GM19240 (cell line): ENCODE measurements at regions not wholly inside any gene's neighbourhood (a gene's known extent, or its start where the extent isn't known, plus 50 kb on each side); places are given as distances from the start of the nearest gene placed in this dataset.
A peak's percentile ranks its signal among the peaks of the same experiment; 100 is the strongest.
"Not testable (repeated sequence)": the region's sequence is repeated elsewhere in the genome, so short reads cannot be mapped to it uniquely, and the experiment has no call there.

Experiments
- DNase-seq: peaks from one replicate; pipeline ENCODE4 v3.0.0; 2011; ENCODE audit warnings: low spot score; ENCODE audit not compliant: insufficient read length

- no peak for DNase-seq
These were observed 314.8 kb downstream of the ZNF536 start for GRCh38 chr19:30686826-30687566.

DNA sequence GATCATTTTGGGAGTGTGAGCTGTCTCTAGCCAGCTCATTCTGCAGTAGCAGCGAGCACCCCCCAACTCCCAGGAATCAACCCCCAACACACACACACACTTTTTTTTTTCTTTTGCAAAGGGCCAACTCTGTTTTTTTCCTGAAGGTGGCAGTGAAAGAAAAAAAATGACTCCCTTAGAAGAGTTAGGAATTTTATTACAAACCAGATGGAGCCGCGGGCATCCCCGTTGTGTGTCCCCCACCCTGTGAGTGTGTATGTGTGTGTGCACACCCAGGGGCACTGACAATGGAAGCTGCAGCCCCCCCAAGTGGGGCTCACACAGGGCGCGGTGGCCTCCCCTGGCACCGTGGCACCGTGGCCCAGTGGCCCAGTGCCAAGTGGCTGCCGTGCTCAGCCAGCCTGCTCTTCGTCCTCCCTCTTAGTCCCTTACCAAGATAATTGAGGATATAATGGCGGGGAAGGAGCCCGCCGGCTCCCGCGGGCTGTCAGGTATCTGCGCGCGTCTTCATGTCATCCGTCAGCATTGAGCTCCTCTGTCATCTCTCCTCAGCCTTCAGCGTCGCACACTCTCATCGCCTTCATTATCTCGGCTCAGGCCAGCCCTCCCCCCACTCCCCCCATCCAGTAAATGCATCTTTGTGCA lies 314.1 kb downstream of the ZNF536 start:
- DNase-seq: no peak

GRCh38 chr19:30685426-30686000 lies 313.3 kb downstream of the ZNF536 start:
- no peak for DNase-seq

GRCh38 chr19:30684613-30685012 lies 312.4 kb downstream of the ZNF536 start:
- no peak for DNase-seq

DNA sequence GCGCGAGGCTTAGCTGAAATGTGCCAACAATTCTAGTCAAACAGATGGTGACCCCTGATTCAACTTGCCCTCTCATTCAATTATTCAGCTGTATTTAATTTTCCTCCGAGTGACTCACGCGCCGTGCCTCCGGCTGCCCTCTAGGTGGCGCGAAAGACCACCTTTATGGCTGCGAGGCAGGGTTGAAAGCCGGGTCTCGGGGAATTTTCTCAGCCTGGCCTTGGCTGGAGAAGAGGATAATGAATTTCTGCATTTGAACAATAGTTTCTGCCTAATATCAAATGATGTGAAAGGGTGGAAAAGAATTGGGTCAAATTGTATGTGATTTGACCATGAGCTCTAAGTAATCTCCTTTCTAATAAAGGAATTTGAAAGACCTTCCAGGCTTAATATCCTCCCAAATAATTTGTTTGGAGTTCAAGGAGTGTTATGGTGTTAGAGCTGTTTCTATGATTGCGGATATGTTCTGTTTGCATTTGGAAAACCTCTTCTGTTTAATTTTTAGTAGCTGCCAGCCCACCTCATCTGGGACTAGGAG lies 310.9 kb downstream of the ZNF536 start:
- DNase-seq: peak; percentile 55

- DNase-seq: no peak
These were observed 310.2 kb downstream of the ZNF536 start for GRCh38 chr19:30682146-30682998.

GRCh38 chr19:30681162-30682100 lies 309.2 kb downstream of the ZNF536 start:
- no peak for DNase-seq

GRCh38 chr19:30680399-30680798 lies 308.2 kb downstream of the ZNF536 start:
- DNase-seq: not testable (repeated sequence)

DNA sequence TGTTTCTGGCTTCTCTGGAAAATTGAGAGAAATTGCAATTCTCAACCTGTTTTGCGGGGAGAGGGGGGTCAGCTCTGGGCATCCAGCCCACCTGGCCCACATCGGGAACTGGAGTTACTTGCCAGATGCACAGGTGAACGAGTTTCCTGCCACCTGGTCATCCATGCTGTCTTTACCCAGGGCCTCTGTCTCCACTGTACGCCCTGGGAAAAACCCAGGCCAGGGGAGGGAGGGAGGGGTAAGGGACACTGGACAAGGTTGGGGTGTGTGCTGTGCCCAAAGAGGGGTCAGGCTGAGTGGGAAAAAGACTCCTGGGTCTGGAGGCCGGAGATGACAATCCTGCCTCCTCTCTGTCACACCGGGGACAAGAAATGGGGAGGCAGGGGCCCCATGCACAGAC lies 307.6 kb downstream of the ZNF536 start:
- DNase-seq: no peak

- no peak for DNase-seq
These were observed 307.0 kb downstream of the ZNF536 start for GRCh38 chr19:30679153-30679702.

- no peak for DNase-seq
These were observed 306.0 kb downstream of the ZNF536 start for GRCh38 chr19:30678168-30678567.

GRCh38 chr19:30677702-30678101 lies 305.5 kb downstream of the ZNF536 start:
- no peak for DNase-seq

- no peak for DNase-seq
These were observed 305.0 kb downstream of the ZNF536 start for GRCh38 chr19:30676990-30677679.

DNA sequence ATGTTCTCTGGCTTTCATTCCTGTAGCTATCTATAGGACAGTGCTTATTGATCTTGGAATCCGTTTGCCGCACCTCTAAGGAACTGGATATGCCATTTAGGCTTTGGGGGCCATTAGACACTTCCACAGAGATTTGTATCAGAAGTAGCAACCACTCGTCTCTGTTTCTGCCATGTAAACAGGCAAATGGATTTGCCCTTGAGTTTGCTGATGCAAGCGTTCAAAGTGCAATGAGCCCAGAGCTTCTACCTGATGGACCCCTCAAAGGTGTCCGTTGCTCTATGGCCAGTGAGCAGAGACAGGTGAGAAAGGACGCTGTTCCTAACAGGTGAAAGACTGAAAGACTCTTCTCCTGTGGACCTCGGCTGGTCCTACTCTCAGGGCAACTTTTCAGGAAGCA lies 302.9 kb downstream of the ZNF536 start:
- no peak for DNase-seq

- DNase-seq: no peak
These were observed 302.5 kb downstream of the ZNF536 start for GRCh38 chr19:30674656-30675055.

- no peak for DNase-seq
These were observed 301.2 kb downstream of the ZNF536 start for GRCh38 chr19:30673336-30673735.

GRCh38 chr19:30672926-30673325 lies 300.7 kb downstream of the ZNF536 start:
- no peak for DNase-seq

- DNase-seq: no peak
These were observed 299.5 kb downstream of the ZNF536 start for GRCh38 chr19:30671622-30672051.

GRCh38 chr19:30671367-30671619 lies 299.1 kb downstream of the ZNF536 start:
- DNase-seq: no peak
